H1 (cell line): ENCODE measurements at regions not wholly inside any gene's neighbourhood (a gene's known extent, or its start where the extent isn't known, plus 50 kb on each side); places are given as distances from the start of the nearest gene placed in this dataset.

ENCODE experiments used
- CTCF ChIA-PET: fragments of 300-600 bp; sonication (Branson Sonifier 250); formaldehyde crosslinking; loops from one replicate; lab custom pipeline; 2021; ENCODE audit not compliant: partially characterized antibody; lab: Charles Lee
- POLR2A ChIA-PET: fragments of 300-600 bp; sonication (Branson Sonifier 250); formaldehyde crosslinking; loops from one replicate; lab custom pipeline; 2021; ENCODE audit warnings: inconsistent platforms; ENCODE audit not compliant: partially characterized antibody; lab: Charles Lee
- DNase-seq, 2 experiments: peaks; one replicate each; pipeline versions ENCODE4 v3.0.0 to v3.0.0-alpha.2; 2010 to 2022; ENCODE audit warnings: low spot score in 2 of 2, low read depth in 1 of 2, mixed read lengths in 1 of 2
- FAIRE-seq: peaks from 2 replicates; lab custom pipeline; 2011; peaks lifted over from hg19 to GRCh38; lab: Jason Lieb, UNC
- H2AFZ ChIP-seq: 2 replicates; pipeline ENCODE4 v1.8.1; 2012; ENCODE audit warnings: low read length, inconsistent platforms
- H2AK5ac ChIP-seq: 2 replicates; pipeline ENCODE4 v1.6.1; 2013; ENCODE audit warnings: low read depth, low read length
- H2BK120ac ChIP-seq: replicated peaks from 2 replicates; pipeline ENCODE3; 2013; ENCODE audit warnings: low read depth, low read length, inconsistent platforms
- H2BK12ac ChIP-seq: 2 replicates; pipeline ENCODE4 v1.6.1; 2013; ENCODE audit warnings: low read depth, low read length
- H2BK15ac ChIP-seq: 2 replicates; pipeline ENCODE4 v1.6.1; 2013; ENCODE audit warnings: low read length
- H2BK20ac ChIP-seq: 2 replicates; pipeline ENCODE4 v1.6.1; 2013; ENCODE audit warnings: low read length
- H2BK5ac ChIP-seq: 2 replicates; pipeline ENCODE4 v1.6.1; 2013; ENCODE audit warnings: low read depth, low read length
- H3K14ac ChIP-seq: 2 replicates; pipeline ENCODE4 v1.6.1; 2013; ENCODE audit warnings: inconsistent platforms; ENCODE audit not compliant: insufficient read length
- H3K18ac ChIP-seq: 2 replicates; pipeline ENCODE4 v1.6.1; 2013; ENCODE audit warnings: low read length; ENCODE audit errors: extremely low read depth
- H3K23ac ChIP-seq: 2 replicates; pipeline ENCODE4 v1.6.1; 2013; ENCODE audit warnings: inconsistent platforms; ENCODE audit not compliant: insufficient read length
- H3K23me2 ChIP-seq: 2 replicates; pipeline ENCODE4 v1.6.1; 2013; ENCODE audit warnings: low read depth, low read length
- H3K27ac ChIP-seq: 2 replicates; pipeline ENCODE4 v1.6.1; 2011; ENCODE audit warnings: low read depth, low read length, inconsistent platforms
- H3K27me3 ChIP-seq, 4 experiments: replicated peaks in 1 of 4; 1 replicate in 1 of 4; 2 replicates in 3 of 4; pipeline versions ENCODE4 v1.6.1 to v1.8.1; 2011 to 2013; ENCODE audit warnings: low read length in 3 of 4, mild to moderate bottlenecking in 3 of 4, inconsistent platforms in 2 of 4, mixed read lengths in 2 of 4, moderate library complexity in 1 of 4; ENCODE audit not compliant: control insufficient read depth in 3 of 4, insufficient read depth in 3 of 4; ENCODE audit errors: extremely low read depth in 1 of 4
- H3K36me3 ChIP-seq, 4 experiments: 2 replicates each; pipeline versions ENCODE4 v1.6.1 to v1.8.1; 2011 to 2013; ENCODE audit warnings: mild to moderate bottlenecking in 4 of 4, low read length in 3 of 4, moderate library complexity in 2 of 4, control low read depth in 1 of 4, inconsistent platforms in 1 of 4; ENCODE audit not compliant: insufficient read depth in 4 of 4, control insufficient read depth in 2 of 4
- H3K4ac ChIP-seq: replicated peaks from 2 replicates; pipeline ENCODE3; 2013; ENCODE audit warnings: low read length, low read depth, mixed read lengths, inconsistent platforms; ENCODE audit not compliant: insufficient read length
- H3K4me1 ChIP-seq, 4 experiments: replicated peaks in 1 of 4; 1 replicate in 1 of 4; 2 replicates in 3 of 4; pipeline versions ENCODE4 v1.6.1 to v1.8.1; 2011 to 2013; ENCODE audit warnings: low read length in 3 of 4, inconsistent platforms in 2 of 4, mixed read lengths in 1 of 4; ENCODE audit not compliant: insufficient read depth in 4 of 4, control insufficient read depth in 3 of 4
- H3K4me2 ChIP-seq, 2 experiments: 2 replicates each; pipeline versions ENCODE4 v1.6.1 to v1.8.1; 2011 to 2013; ENCODE audit warnings: low read depth in 2 of 2, low read length in 2 of 2, control low read depth in 1 of 2, inconsistent platforms in 1 of 2, mild to moderate bottlenecking in 1 of 2; ENCODE audit not compliant: insufficient read depth in 1 of 2
- H3K4me3 ChIP-seq, 4 experiments: fragments of 200-600, 300-600 bp in 1 of 4; sonication (generic), shearing (Covaris generic), sonication (Bioruptor Twin) in 1 of 4; 2 replicates each; pipeline versions ENCODE4 v1.5.1 to v1.8.1; 2011 to 2016; ENCODE audit warnings: low read length in 4 of 4, low read depth in 3 of 4, control low read depth in 2 of 4, inconsistent platforms in 2 of 4, mild to moderate bottlenecking in 2 of 4, mixed read lengths in 1 of 4, moderate library complexity in 1 of 4; ENCODE audit not compliant: insufficient read depth in 2 of 4; ENCODE audit errors: extremely low read depth in 1 of 4
- H3K56ac ChIP-seq: replicated peaks from 2 replicates; pipeline ENCODE3; 2013; ENCODE audit warnings: low read depth, mild to moderate bottlenecking, mixed read lengths, low read length, inconsistent platforms; ENCODE audit not compliant: insufficient read length
- H3K79me1 ChIP-seq: 2 replicates; pipeline ENCODE4 v1.6.1; 2013; ENCODE audit warnings: low read depth, low read length, control low read depth
- H3K79me2 ChIP-seq, 2 experiments: 2 replicates each; pipeline versions ENCODE4 v1.6.1 to v1.8.1; 2012 to 2013; ENCODE audit warnings: low read length in 2 of 2, mild to moderate bottlenecking in 2 of 2, inconsistent platforms in 1 of 2; ENCODE audit not compliant: insufficient read depth in 2 of 2, control insufficient read depth in 1 of 2
- H3K9ac ChIP-seq, 4 experiments: replicated peaks in 1 of 4; 1 replicate in 1 of 4; 2 replicates in 3 of 4; pipeline versions ENCODE4 v1.6.1 to v1.8.1; 2011 to 2013; ENCODE audit warnings: low read depth in 3 of 4, low read length in 3 of 4, control low read depth in 2 of 4, mild to moderate bottlenecking in 2 of 4, moderate library complexity in 2 of 4, inconsistent platforms in 1 of 4; ENCODE audit errors: extremely low read depth in 1 of 4
- H3K9me3 ChIP-seq, 2 experiments: 2 replicates each; pipeline versions ENCODE4 v1.6.1 to v1.8.1; 2012 to 2013; ENCODE audit warnings: mild to moderate bottlenecking in 2 of 2, moderate library complexity in 2 of 2, control low read depth in 1 of 2, inconsistent platforms in 1 of 2, low read depth in 1 of 2, low read length in 1 of 2, mixed read lengths in 1 of 2; ENCODE audit not compliant: insufficient read depth in 2 of 2
- H4K20me1 ChIP-seq, 2 experiments: replicated peaks in 1 of 2; 2 replicates each; pipeline versions ENCODE3 to v1.8.1; 2011 to 2013; ENCODE audit warnings: inconsistent platforms in 2 of 2, low read length in 2 of 2, mild to moderate bottlenecking in 1 of 2; ENCODE audit not compliant: insufficient read depth in 2 of 2, control insufficient read depth in 1 of 2
- H4K5ac ChIP-seq: 2 replicates; pipeline ENCODE4 v1.6.1; 2013; ENCODE audit warnings: low read length, low read depth, mixed read lengths, inconsistent platforms; ENCODE audit not compliant: insufficient read length
- H4K8ac ChIP-seq: 2 replicates; pipeline ENCODE4 v1.8.0; 2013; ENCODE audit warnings: mild to moderate bottlenecking, moderate library complexity, low read length, inconsistent platforms; ENCODE audit not compliant: insufficient read depth; ENCODE audit errors: extremely low read depth
- H4K91ac ChIP-seq: replicated peaks from 2 replicates; pipeline ENCODE3; 2013; ENCODE audit warnings: low read length, mixed read lengths, inconsistent platforms; ENCODE audit not compliant: insufficient read length
- BACH1 ChIP-seq: IDR thresholded peaks from 2 replicates; pipeline ENCODE4 v1.6.1; 2012; ENCODE audit warnings: low read length, improper control_type of control experiment
- CTBP2 ChIP-seq: IDR thresholded peaks from 2 replicates; pipeline ENCODE4 v1.7.0; 2011; ENCODE audit warnings: borderline replicate concordance, mild to moderate bottlenecking, moderate library complexity, mixed read lengths, low read length; ENCODE audit not compliant: insufficient read depth, insufficient read length
- E2F6 ChIP-seq: IDR thresholded peaks from 2 replicates; pipeline ENCODE4 v1.6.1; 2012; ENCODE audit warnings: inconsistent platforms
- EGR1 ChIP-seq: IDR thresholded peaks from 2 replicates; pipeline ENCODE4 v1.6.1; 2011; ENCODE audit warnings: low read depth, low read length, borderline replicate concordance
- EZH2 ChIP-seq: fragments of 200-600 bp; sonication (generic); IDR thresholded peaks from 2 replicates; pipeline ENCODE4 v1.7.1; 2012; ENCODE audit warnings: low read depth, mild to moderate bottlenecking, moderate library complexity, low read length, inconsistent platforms; ENCODE audit not compliant: severe bottlenecking
- RNF2 ChIP-seq: fragments of 200-900, 300-1000 bp; sonication (generic); IDR thresholded peaks from 2 replicates; pipeline ENCODE4 v1.7.1; 2016; ENCODE audit warnings: borderline replicate concordance, low read depth, mild to moderate bottlenecking, antibody characterized with exemption, low read length; ENCODE audit not compliant: poor library complexity, severe bottlenecking; ENCODE audit errors: missing control alignments
- SIRT6 ChIP-seq: IDR thresholded peaks from one replicate; pipeline ENCODE4 v1.7.1; 2012; ENCODE audit warnings: low read length, inconsistent platforms
- SP2 ChIP-seq: IDR thresholded peaks from 2 replicates; pipeline ENCODE4 v1.6.1; 2012; ENCODE audit warnings: mild to moderate bottlenecking, low read length, inconsistent platforms
- SUZ12 ChIP-seq: fragments of 200-600 bp; sonication (generic); IDR thresholded peaks from 2 replicates; pipeline ENCODE4 v1.6.1; 2012; ENCODE audit warnings: mild to moderate bottlenecking, inconsistent platforms, low read length, moderate library complexity, mixed read lengths
- TAF1 ChIP-seq: IDR thresholded peaks from 2 replicates; pipeline ENCODE4 v1.6.1; 2011; ENCODE audit warnings: mild to moderate bottlenecking, low read depth, low read length
- TAF7 ChIP-seq: optimal IDR thresholded peaks from 2 replicates; pipeline ENCODE3; 2011; ENCODE audit warnings: low read depth, mild to moderate bottlenecking, inconsistent platforms, low read length, moderate library complexity, borderline replicate concordance
- TBP ChIP-seq: IDR thresholded peaks from 2 replicates; pipeline ENCODE4 v1.6.1; 2011; ENCODE audit warnings: low read depth, low read length, improper control_type of control experiment
- WGBS, 2 experiments: shearing (Covaris generic) in 1 of 2; methylation state at CpG; one replicate each; pipeline versions ENCODE4 v1.1.6 to v1.1.7; 2013 to 2015; ENCODE audit warnings: low lambda C conversion rate in 2 of 2, mixed read lengths in 2 of 2, inconsistent platforms in 1 of 2, low coverage in 1 of 2, missing lambda C conversion rate in 1 of 2; ENCODE audit not compliant: insufficient replicate concordance in 2 of 2, insufficient coverage in 1 of 2, insufficient read length in 1 of 2; ENCODE audit errors: extremely low coverage in 1 of 2, missing lambda C conversion rate in 1 of 2; 5-methylcytosine and 5-hydroxymethylcytosine counted together

- Histone ChIP-seq H3K36me3 (no peaks in the 10 kb centered on the region), H3K79me1 (no peaks in the 10 kb centered on the region), H2BK12ac (no peak overlapping the region), H4K5ac (no peak overlapping the region), H3K27ac (no peak overlapping the region), H3K4me3 (no peak overlapping the region), H3K4ac (no peak overlapping the region), H2BK20ac (no peak overlapping the region), H2BK5ac (no peak overlapping the region), H4K20me1 (no peaks in the 10 kb centered on the region), H3K9me3 (peaks cover 15% of the 10 kb centered on the region in 2 experiments), H3K27me3 (no peaks in the 10 kb centered on the region), H3K23ac (no peak overlapping the region), H3K18ac (no peak overlapping the region), H4K91ac (no peak overlapping the region), H3K9ac (no peak overlapping the region), H3K79me2 (no peaks in the 10 kb centered on the region), H4K8ac (no peak overlapping the region), H3K4me1 (peaks cover 12 to 18% (median 16%) of the 10 kb centered on the region in 4 experiments), H3K14ac (no peak overlapping the region), H2BK15ac (no peak overlapping the region), H3K56ac (no peak overlapping the region), H2BK120ac (no peak overlapping the region), H2AK5ac (no peak overlapping the region), H3K23me2 (no peaks in the 10 kb centered on the region), H3K4me2 (no peak overlapping the region), H2AFZ (no peak overlapping the region)
- DNase-seq (no peak), FAIRE-seq (no peak)
- ChIA-PET CTCF (interaction anchor here (0.6 to 3.3 kb wide), 5 partner anchors 32 to 198 kb away, joined by 3 to 14 read pairs (median 4); no protein-coding TSS in a partner anchor), POLR2A (no interaction called here)
- 91% methylated on average over 9 of the region's 9 CpGs; no CpG with 5 or more reads in 1 of the 2 experiments for WGBS, 2 experiments
- no peak for TF ChIP-seq CTBP2
- no peak for TF ChIP-seq SIRT6
- TF ChIP-seq TBP = no peak
- no peak for TF ChIP-seq EZH2
- TF ChIP-seq TAF1 = no peak
- TF ChIP-seq RNF2 = no peak
- TF ChIP-seq BACH1 = no peak
- TF ChIP-seq TAF7 = no peak
- TF ChIP-seq SP2 = no peak
- TF ChIP-seq SUZ12 = no peak
- TF ChIP-seq EGR1 = no peak
- TF ChIP-seq E2F6 = no peak
Observed at GRCh38 chr9:135213566-135213965, 126.1 kb downstream of the OLFM1 start.
